ENCODE measurements at regions not wholly inside any gene's neighbourhood (a gene's known extent, or its start where the extent isn't known, plus 50 kb on each side); places are given as distances from the start of the nearest gene placed in this dataset.

GRCh38 chr9:117597977-117598376 is 106.2 kb upstream of the TLR4 start:
- no TSS peak for BruUV-seq (replicated peaks)
- Histone ChIP-seq H3K36me3 (ENCODE audit: control insufficient read depth, insufficient read depth, low read length) (no peaks in the 10 kb centered on the region), H3K27me3 (ENCODE audit: control insufficient read depth, insufficient read depth, low read length) (no peaks in the 10 kb centered on the region), H3K9me3 (ENCODE audit: control insufficient read depth, insufficient read depth, low read depth, low read length) (no peaks in the 10 kb centered on the region), H3K27ac (ENCODE audit: low read length) (no peak overlapping the region), H3K4me1 (ENCODE audit: control insufficient read depth, insufficient read depth, low read length) (no peaks in the 10 kb centered on the region), H3K4me3 (ENCODE audit: low read depth in 2 of 2, low read length in 2 of 2) (no peak overlapping the region)
- intact Hi-C loops (cut with micrococcal nuclease; ENCODE audit: unreplicated experiment): no loop called here
- CTCF ChIA-PET: no interaction called here
- TF ChIP-seq POLR2AphosphoS5 (IDR thresholded peaks at IDR 0.05; ENCODE audit: low read depth, low read length) (no peak), REST (IDR thresholded peaks at IDR 0.05; ENCODE audit: insufficient read depth in 1 of 2, low read depth in 2 of 2, low read length in 1 of 2) (no peak), CTCF (IDR thresholded peaks at IDR 0.05) (no peak), SIN3A (IDR thresholded peaks at IDR 0.05; ENCODE audit: borderline replicate concordance, insufficient read depth, low read depth, low read length) (no peak)
- POLR2A ChIA-PET: no interaction called here
- in situ Hi-C loops (cut with HindIII; ENCODE audit: low pct_unique_long_range_greater_than_20kb, low sequenced_read_pairs): no loop called here
- DNase-seq (ENCODE audit: low read depth, low spot score) (no peak), ATAC-seq (no peak)

- ChIA-PET CTCF (no interaction called here), POLR2A (no interaction called here)
- Histone ChIP-seq H3K4me3 (ENCODE audit: low read depth in 2 of 2, low read length in 2 of 2) (no peak overlapping the region), H3K9me3 (ENCODE audit: control insufficient read depth, insufficient read depth, low read depth, low read length) (no peaks in the 10 kb centered on the region), H3K36me3 (ENCODE audit: control insufficient read depth, insufficient read depth, low read length) (no peaks in the 10 kb centered on the region), H3K27ac (ENCODE audit: low read length) (no peak overlapping the region), H3K4me1 (ENCODE audit: control insufficient read depth, insufficient read depth, low read length) (no peaks in the 10 kb centered on the region), H3K27me3 (ENCODE audit: control insufficient read depth, insufficient read depth, low read length) (no peaks in the 10 kb centered on the region)
- ATAC-seq (no peak), DNase-seq (ENCODE audit: low read depth, low spot score) (no peak)
- intact Hi-C loops (cut with micrococcal nuclease; ENCODE audit: unreplicated experiment) (no loop called here), in situ Hi-C loops (cut with HindIII; ENCODE audit: low pct_unique_long_range_greater_than_20kb, low sequenced_read_pairs) (no loop called here)
- TF ChIP-seq SIN3A (IDR thresholded peaks at IDR 0.05; ENCODE audit: borderline replicate concordance, insufficient read depth, low read depth, low read length) (no peak), REST (IDR thresholded peaks at IDR 0.05; ENCODE audit: insufficient read depth in 1 of 2, low read depth in 2 of 2, low read length in 1 of 2) (no peak), CTCF (IDR thresholded peaks at IDR 0.05) (no peak), TCF7L2 (IDR thresholded peaks at IDR 0.05; ENCODE audit: low read depth, low read length) (no peak), POLR2AphosphoS5 (IDR thresholded peaks at IDR 0.05; ENCODE audit: low read depth, low read length) (no peak)
- BruUV-seq (replicated peaks): no TSS peak
These were observed 107.5 kb upstream of the TLR4 start for GRCh38 chr9:117596678-117597077.

All from Panc1 (cell line).